ENCODE measurements at regions not wholly inside any gene's neighbourhood (a gene's known extent, or its start where the extent isn't known, plus 50 kb on each side); places are given as distances from the start of the nearest gene placed in this dataset.
"Not testable (repeated sequence)": the region's sequence is repeated elsewhere in the genome, so short reads cannot be mapped to it uniquely, and the experiment has no call there.

DNA sequence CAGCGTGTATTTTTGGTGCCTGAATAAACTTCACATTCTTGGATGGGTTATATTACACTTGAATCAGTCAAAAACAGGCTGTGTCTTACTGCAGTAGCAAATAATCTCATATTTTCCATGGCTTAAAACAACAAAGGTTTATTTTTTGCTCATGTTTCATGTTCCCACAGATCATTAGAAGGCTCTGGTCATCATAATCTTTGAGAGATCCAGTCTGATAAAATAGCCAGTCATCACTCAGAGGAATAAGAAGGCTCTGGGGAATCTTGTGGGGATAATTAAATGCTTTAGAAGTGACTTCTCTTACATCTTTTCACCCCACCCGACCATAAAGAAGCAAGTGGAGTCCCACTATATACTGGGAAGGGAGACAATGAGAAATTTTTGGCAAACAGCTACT is 417.7 kb downstream of the PSAT1 start:
- no peak for DNase-seq (ENCODE audit: low read depth)
- TF ChIP-seq, protein P1, sequence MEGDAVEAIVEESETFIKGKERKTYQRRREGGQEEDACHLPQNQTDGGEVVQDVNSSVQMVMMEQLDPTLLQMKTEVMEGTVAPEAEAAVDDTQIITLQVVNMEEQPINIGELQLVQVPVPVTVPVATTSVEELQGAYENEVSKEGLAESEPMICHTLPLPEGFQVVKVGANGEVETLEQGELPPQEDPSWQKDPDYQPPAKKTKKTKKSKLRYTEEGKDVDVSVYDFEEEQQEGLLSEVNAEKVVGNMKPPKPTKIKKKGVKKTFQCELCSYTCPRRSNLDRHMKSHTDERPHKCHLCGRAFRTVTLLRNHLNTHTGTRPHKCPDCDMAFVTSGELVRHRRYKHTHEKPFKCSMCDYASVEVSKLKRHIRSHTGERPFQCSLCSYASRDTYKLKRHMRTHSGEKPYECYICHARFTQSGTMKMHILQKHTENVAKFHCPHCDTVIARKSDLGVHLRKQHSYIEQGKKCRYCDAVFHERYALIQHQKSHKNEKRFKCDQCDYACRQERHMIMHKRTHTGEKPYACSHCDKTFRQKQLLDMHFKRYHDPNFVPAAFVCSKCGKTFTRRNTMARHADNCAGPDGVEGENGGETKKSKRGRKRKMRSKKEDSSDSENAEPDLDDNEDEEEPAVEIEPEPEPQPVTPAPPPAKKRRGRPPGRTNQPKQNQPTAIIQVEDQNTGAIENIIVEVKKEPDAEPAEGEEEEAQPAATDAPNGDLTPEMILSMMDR (IDR thresholded peaks at IDR 0.05; ENCODE audit: low read depth, low read length, missing control alignments), result no peak
- H3K4me3 ChIP-seq (ENCODE audit: low read depth, low read length), result no peak overlapping the region
- in situ Hi-C loops (cut with HindIII; ENCODE audit: low sequenced_read_pairs), result no loop called here

DNA sequence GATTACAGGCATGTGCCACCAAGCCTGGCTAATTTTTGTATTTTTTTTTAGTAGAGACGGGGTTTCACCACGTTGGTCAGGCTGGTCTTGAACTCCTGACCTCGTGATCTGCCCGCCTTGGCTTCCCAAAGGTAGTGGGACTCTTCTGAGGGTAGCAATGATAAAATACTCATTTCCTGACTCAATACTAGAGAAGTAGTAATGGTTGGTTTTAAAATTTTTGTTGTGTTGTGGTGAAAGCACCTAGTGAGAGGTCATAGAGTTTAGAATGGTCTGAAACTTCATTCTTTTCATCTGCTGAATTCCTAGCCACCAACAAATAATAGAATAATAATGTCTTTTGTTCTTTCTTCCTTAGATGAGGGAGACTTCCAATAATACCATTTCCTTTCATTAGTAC is 422.1 kb downstream of the PSAT1 start:
- DNase-seq (ENCODE audit: low read depth); H3K4me3 ChIP-seq (ENCODE audit: low read depth, low read length): not testable (repeated sequence)
- in situ Hi-C loops (cut with HindIII; ENCODE audit: low sequenced_read_pairs), result loop anchor here (5.0 kb wide), 1 partner anchor 53 kb away; no protein-coding TSS in a partner anchor

DNA sequence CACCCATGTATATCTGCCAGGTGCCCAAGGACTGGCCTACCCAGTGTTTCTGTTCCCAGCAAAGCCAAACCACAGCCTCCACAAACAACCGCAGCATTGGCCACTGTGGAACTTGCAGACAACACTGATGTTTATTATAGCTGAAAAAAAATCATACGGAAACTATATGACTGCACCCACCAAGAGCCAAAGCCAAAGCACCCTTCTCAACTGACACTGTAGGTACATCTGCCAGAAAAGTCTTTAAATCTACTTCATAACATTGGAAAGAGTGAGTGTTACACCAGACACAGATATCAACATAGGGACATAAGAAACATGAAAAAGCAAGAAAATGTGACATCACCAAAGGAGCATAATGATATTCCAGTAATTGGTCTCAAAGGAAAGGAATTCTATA is 428.0 kb downstream of the PSAT1 start:
- DNase-seq (ENCODE audit: low read depth), result no peak
- in situ Hi-C loops (cut with HindIII; ENCODE audit: low sequenced_read_pairs), result no loop called here
- TF ChIP-seq, protein P1 (IDR thresholded peaks at IDR 0.05; ENCODE audit: low read depth, low read length, missing control alignments), result no peak
- H3K4me3 ChIP-seq (ENCODE audit: low read depth, low read length), result no peak overlapping the region

DNA sequence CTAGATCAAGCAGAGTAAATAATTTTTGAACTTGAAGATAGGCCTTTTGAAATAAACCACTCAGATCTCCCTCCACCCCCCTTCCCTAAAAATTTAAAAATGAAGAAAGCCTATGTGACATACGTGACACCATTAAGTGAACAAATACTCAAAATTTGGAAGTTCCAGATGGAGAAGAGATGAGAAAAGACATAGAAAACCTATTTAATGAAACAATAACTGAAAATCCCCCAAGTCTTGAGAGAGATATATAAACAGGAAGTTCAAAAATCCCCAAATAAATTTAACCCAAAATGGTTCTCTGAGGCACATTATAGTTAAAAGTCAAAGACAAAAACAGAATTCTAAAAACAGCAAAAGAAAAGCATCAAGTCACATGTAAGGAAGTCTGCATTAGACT is 428.6 kb downstream of the PSAT1 start:
- no peak for DNase-seq (ENCODE audit: low read depth)
- TF ChIP-seq, protein P1 (IDR thresholded peaks at IDR 0.05; ENCODE audit: low read depth, low read length, missing control alignments), result no peak
- in situ Hi-C loops (cut with HindIII; ENCODE audit: low sequenced_read_pairs), result no loop called here
- no peak overlapping the region for H3K4me3 ChIP-seq (ENCODE audit: low read depth, low read length)

DNA sequence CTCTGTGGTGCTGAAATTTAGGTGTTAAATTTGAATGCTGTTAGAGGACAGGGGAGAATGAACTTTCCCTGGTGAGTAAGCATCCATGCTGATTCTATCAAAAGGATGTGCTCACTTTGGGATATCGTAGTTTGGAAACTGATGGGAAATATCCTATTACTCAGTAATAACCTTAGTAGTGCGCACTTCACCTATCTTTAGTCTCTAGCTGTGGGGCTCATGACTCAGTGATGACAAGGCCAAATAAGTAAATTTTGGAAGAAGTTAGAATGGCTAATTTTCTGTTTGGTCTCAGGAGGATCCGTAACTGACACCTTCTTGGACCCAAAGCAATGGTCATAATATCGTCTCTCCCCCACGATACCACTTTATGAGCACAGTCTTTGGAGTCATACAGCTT is 448.4 kb downstream of the PSAT1 start:
- DNase-seq (ENCODE audit: low read depth), result no peak
- H3K4me3 ChIP-seq (ENCODE audit: low read depth, low read length), result no peak overlapping the region
- TF ChIP-seq, protein P1 (IDR thresholded peaks at IDR 0.05; ENCODE audit: low read depth, low read length, missing control alignments), result no peak
- in situ Hi-C loops (cut with HindIII; ENCODE audit: low sequenced_read_pairs), result no loop called here

DNA sequence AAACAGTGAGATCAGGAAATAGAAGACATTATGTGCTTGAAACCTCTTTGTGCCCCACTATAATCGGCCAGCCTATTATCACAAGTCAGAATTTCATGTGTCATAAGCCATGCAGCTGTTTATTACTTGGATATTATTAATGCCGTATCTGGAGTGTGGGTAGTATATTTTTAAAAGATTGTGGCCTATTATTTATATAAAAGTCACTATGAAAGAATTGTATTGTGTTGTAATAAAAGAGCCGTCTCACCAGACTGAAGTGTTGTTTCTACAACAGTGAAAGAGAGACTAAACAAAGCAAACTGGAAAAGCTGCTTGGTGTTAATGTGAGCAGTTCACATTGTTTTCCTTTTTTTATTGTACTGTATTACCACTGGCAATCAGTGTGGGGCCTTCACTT is 449.1 kb downstream of the PSAT1 start:
- DNase-seq (ENCODE audit: low read depth), result no peak
- in situ Hi-C loops (cut with HindIII; ENCODE audit: low sequenced_read_pairs), result no loop called here
- H3K4me3 ChIP-seq (ENCODE audit: low read depth, low read length), result no peak overlapping the region
- TF ChIP-seq, protein P1 (IDR thresholded peaks at IDR 0.05; ENCODE audit: low read depth, low read length, missing control alignments), result no peak

DNA sequence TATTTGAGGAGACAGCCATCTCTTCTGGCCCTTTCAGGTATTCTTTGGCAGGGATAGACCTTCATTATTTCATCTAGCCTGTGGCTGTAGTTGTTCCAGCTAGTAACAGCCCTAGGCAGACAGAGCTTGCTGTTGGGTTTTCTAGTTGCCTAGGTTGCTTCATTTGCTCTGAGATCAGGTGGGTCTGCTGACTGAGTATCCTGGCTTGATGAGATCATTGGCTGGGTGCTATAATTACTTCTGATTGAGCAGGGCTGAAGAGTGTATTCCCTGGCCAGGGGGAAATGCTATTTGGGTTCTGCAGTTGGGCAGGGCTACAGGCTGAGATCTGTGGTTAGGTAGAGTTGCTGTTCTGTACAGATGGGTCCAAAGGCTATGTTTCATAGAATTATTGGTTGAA is 456.1 kb downstream of the PSAT1 start:
- no peak overlapping the region for H3K4me3 ChIP-seq (ENCODE audit: low read depth, low read length)
- no peak for DNase-seq (ENCODE audit: low read depth)
- in situ Hi-C loops (cut with HindIII; ENCODE audit: low sequenced_read_pairs), result no loop called here
- TF ChIP-seq, protein P1 (IDR thresholded peaks at IDR 0.05; ENCODE audit: low read depth, low read length, missing control alignments), result no peak
